IMR-90 (cell line): ENCODE measurements at regions not wholly inside any gene's neighbourhood (a gene's known extent, or its start where the extent isn't known, plus 50 kb on each side); places are given as distances from the start of the nearest gene placed in this dataset.

Experiments
- ATAC-seq: fragments of 200-7000 bp; cut with Tn5 transposase; 2 replicates; pipeline ENCODE4 v1.9.1; 2020; ENCODE audit warnings: low read depth, mild to moderate bottlenecking, moderate library complexity
- BruUV-seq: library from RNA; stranded (reverse); fragments of 400-500 nt; replicated peaks from 2 replicates; lab custom pipeline; 2021; lab: Mats Ljungman, UMichigan
- CTCF ChIA-PET: fragments of 300-600 bp; formaldehyde crosslinking; extraction: SDS; loops from one replicate; lab custom pipeline; 2021; ENCODE audit warnings: antibody characterized with exemption; lab: Yijun Ruan, JAX
- POLR2A ChIA-PET: fragments of 300-600 bp; sonication (Branson Sonifier 250); formaldehyde crosslinking; loops from one replicate; lab custom pipeline; 2022; ENCODE audit warnings: antibody characterized with exemption; ENCODE audit not compliant: unreplicated experiment; lab: Charles Lee
- DNase-seq: peaks from one replicate; pipeline ENCODE4 v3.0.0; 2013
- H2AFZ ChIP-seq: replicated peaks from 2 replicates; pipeline ENCODE3; 2013; ENCODE audit warnings: low read length, mild to moderate bottlenecking; ENCODE audit not compliant: poor library complexity
- H2AK5ac ChIP-seq: 2 replicates; pipeline ENCODE4 v1.6.1; 2013; ENCODE audit warnings: low read depth, low read length, inconsistent platforms
- H2AK9ac ChIP-seq: replicated peaks from 2 replicates; pipeline ENCODE3; 2013; ENCODE audit warnings: mild to moderate bottlenecking, low read depth, low read length, moderate library complexity; ENCODE audit not compliant: poor library complexity
- H2BK120ac ChIP-seq: 2 replicates; pipeline ENCODE4 v1.6.1; 2013; ENCODE audit warnings: low read depth, low read length, inconsistent platforms
- H2BK15ac ChIP-seq: 3 replicates; pipeline ENCODE4 v1.6.1; 2013; ENCODE audit warnings: low read depth, low read length, inconsistent platforms
- H2BK20ac ChIP-seq: 2 replicates; pipeline ENCODE4 v1.6.1; 2013; ENCODE audit warnings: low read depth, mild to moderate bottlenecking, inconsistent platforms, low read length, moderate library complexity
- H2BK5ac ChIP-seq: 2 replicates; pipeline ENCODE4 v1.6.1; 2013; ENCODE audit warnings: mild to moderate bottlenecking, low read depth, low read length, inconsistent platforms; ENCODE audit not compliant: poor library complexity, severe bottlenecking
- H3K14ac ChIP-seq: replicated peaks from 2 replicates; pipeline ENCODE4 v1.6.1; 2013; ENCODE audit warnings: low read depth, low read length, inconsistent platforms
- H3K18ac ChIP-seq: 2 replicates; pipeline ENCODE4 v1.6.1; 2013; ENCODE audit warnings: low read depth, low read length, control low read depth
- H3K23ac ChIP-seq: 2 replicates; pipeline ENCODE4 v1.6.1; 2013; ENCODE audit warnings: low read depth, low read length, inconsistent platforms
- H3K27ac ChIP-seq: 2 replicates; pipeline ENCODE4 v1.5.1; 2013; ENCODE audit warnings: mild to moderate bottlenecking, control low read depth, low read length; ENCODE audit not compliant: insufficient read depth
- H3K27me3 ChIP-seq: 2 replicates; pipeline ENCODE4 v1.6.1; 2013; ENCODE audit warnings: low read length; ENCODE audit not compliant: control insufficient read depth, insufficient read depth
- H3K36me3 ChIP-seq: 2 replicates; pipeline ENCODE4 v1.6.1; 2013; ENCODE audit warnings: low read length, mixed read lengths; ENCODE audit not compliant: control insufficient read depth, insufficient read depth
- H3K4ac ChIP-seq: 2 replicates; pipeline ENCODE4 v1.6.1; 2013; ENCODE audit warnings: low read depth, low read length, inconsistent platforms
- H3K4me1 ChIP-seq: 2 replicates; pipeline ENCODE4 v1.6.1; 2013; ENCODE audit warnings: low read length, mixed read lengths; ENCODE audit not compliant: control insufficient read depth, insufficient read depth
- H3K4me2 ChIP-seq: 2 replicates; pipeline ENCODE4 v1.6.1; 2013; ENCODE audit warnings: low read depth, mild to moderate bottlenecking, control low read depth, low read length, moderate library complexity
- H3K4me3 ChIP-seq: 2 replicates; pipeline ENCODE4 v1.5.1; 2013; ENCODE audit warnings: low read depth, mild to moderate bottlenecking, control low read depth, low read length, moderate library complexity; ENCODE audit not compliant: insufficient read depth
- H3K56ac ChIP-seq: 2 replicates; pipeline ENCODE4 v1.6.1; 2013; ENCODE audit warnings: low read length, inconsistent platforms; ENCODE audit not compliant: insufficient read depth; ENCODE audit errors: extremely low read depth
- H3K79me1 ChIP-seq, 2 experiments: 2 replicates each; pipeline ENCODE4 v1.6.1; 2013; ENCODE audit warnings: low read length in 2 of 2, inconsistent platforms in 1 of 2, low read depth in 1 of 2
- H3K9ac ChIP-seq: 2 replicates; pipeline ENCODE4 v1.6.1; 2013; ENCODE audit warnings: low read depth, low read length, control low read depth
- H3K9me1 ChIP-seq: 2 replicates; pipeline ENCODE4 v1.6.1; 2013; ENCODE audit warnings: low read length, inconsistent platforms; ENCODE audit not compliant: insufficient read depth
- H3K9me3 ChIP-seq: 2 replicates; pipeline ENCODE4 v1.6.1; 2013; ENCODE audit warnings: low read length; ENCODE audit not compliant: control insufficient read depth, insufficient read depth
- H4K20me1 ChIP-seq: 2 replicates; pipeline ENCODE4 v1.6.1; 2013; ENCODE audit warnings: low read length, inconsistent platforms; ENCODE audit not compliant: insufficient read depth
- H4K5ac ChIP-seq: 2 replicates; pipeline ENCODE4 v1.6.1; 2013; ENCODE audit warnings: mild to moderate bottlenecking, low read depth, low read length, control low read depth
- H4K8ac ChIP-seq, 2 experiments: 2 replicates each; pipeline ENCODE4 v1.6.1; 2013; ENCODE audit warnings: low read depth in 2 of 2, low read length in 2 of 2, control low read depth in 1 of 2, inconsistent platforms in 1 of 2
- H4K91ac ChIP-seq: 2 replicates; pipeline ENCODE4 v1.6.1; 2013; ENCODE audit warnings: low read depth, low read length, inconsistent platforms; ENCODE audit not compliant: insufficient read depth
- BHLHE40 ChIP-seq: fragments of 150-350 bp; IDR thresholded peaks from 2 replicates; pipeline ENCODE4 v1.6.1; 2016; ENCODE audit warnings: mild to moderate bottlenecking, low read depth, low read length
- ELK1 ChIP-seq: fragments of 150-350 bp; IDR thresholded peaks from 2 replicates; pipeline ENCODE4 v1.6.1; 2016; ENCODE audit warnings: low read depth, mild to moderate bottlenecking, low read length, moderate library complexity, borderline replicate concordance
- RCOR1 ChIP-seq: IDR thresholded peaks from 2 replicates; pipeline ENCODE4 v1.6.1; 2012; ENCODE audit warnings: mild to moderate bottlenecking, low read length, improper control_type of control experiment; ENCODE audit not compliant: insufficient replicate concordance
- WGBS, 2 experiments: methylation state at CpG; one replicate each; pipeline versions ENCODE4 v1.1.5 to v1.1.7; 2013; ENCODE audit warnings: missing lambda C conversion rate in 2 of 2; ENCODE audit not compliant: insufficient read length in 1 of 2; ENCODE audit errors: extremely low coverage in 2 of 2; 5-methylcytosine and 5-hydroxymethylcytosine counted together
- dilution Hi-C: fragments of 300-500 bp; cut with HindIII; formaldehyde crosslinking; loops from one replicate; pipeline ENCODE4 v1.14.3; 2018; ENCODE audit warnings: low sequenced_read_pairs; ENCODE audit not compliant: unreplicated experiment
- in situ Hi-C: fragments of 300-500 bp; cut with MboI; formaldehyde crosslinking; loops from 3 replicates; pipeline ENCODE4 v1.14.3; 2019; ENCODE audit warnings: low sequenced_read_pairs, inconsistent platforms, mixed read lengths
- intact Hi-C: fragments of 100-400 bp; cut with micrococcal nuclease; formaldehyde crosslinking; loops from 2 replicates; pipeline ENCODE4 v1.10.0; 2022

GRCh38 chrX:128517691-128518090 is 465.5 kb upstream of the ACTRT1 start:
- in situ Hi-C loops (no loop called here), dilution Hi-C loops (no loop called here), intact Hi-C loops (no loop called here)
- Histone ChIP-seq H3K36me3 (no peaks in the 10 kb centered on the region), H4K91ac (no peak overlapping the region), H4K5ac (no peak overlapping the region), H3K27me3 (no peaks in the 10 kb centered on the region), H3K18ac (no peak overlapping the region), H3K14ac (no peak overlapping the region), H3K4me2 (no peak overlapping the region), H4K20me1 (no peaks in the 10 kb centered on the region), H2AK9ac (no peak overlapping the region), H3K4me1 (no peaks in the 10 kb centered on the region), H3K4me3 (no peak overlapping the region), H4K8ac (no peak overlapping the region), H2BK120ac (no peak overlapping the region), H3K27ac (no peak overlapping the region), H2AK5ac (no peak overlapping the region), H3K9me1 (no peaks in the 10 kb centered on the region), H3K9me3 (0 out of 2 replicates have a peak, but pooled peaks cover 2% of the 10 kb centered on the region), H3K79me1 (no peaks in the 10 kb centered on the region), H2BK5ac (no peak overlapping the region), H3K4ac (no peak overlapping the region), H3K56ac (no peak overlapping the region), H2BK20ac (no peak overlapping the region), H2AFZ (no peak overlapping the region), H3K9ac (no peak overlapping the region), H2BK15ac (no peak overlapping the region), H3K23ac (no peak overlapping the region)
- ATAC-seq (no peak), DNase-seq (no peak)
- ChIA-PET CTCF (interaction anchor here (1.3 kb wide), 1 partner anchor 9 kb away, joined by 3 read pairs; no protein-coding TSS in a partner anchor), POLR2A (no interaction called here)
- WGBS, 2 experiments = no CpG with 5 or more reads among the region's 3 CpGs
- no TSS peak for BruUV-seq
- TF ChIP-seq ELK1 (no peak), RCOR1 (no peak), BHLHE40 (no peak)
